Right lobe of liver (tissue), 4 donors: ENCODE measurements at regions not wholly inside any gene's neighbourhood (a gene's known extent, or its start where the extent isn't known, plus 50 kb on each side); places are given as distances from the start of the nearest gene placed in this dataset.

Source experiments
- POLR2A ChIP-seq: fragments of 450-650 bp; IDR thresholded peaks from one replicate; pipeline ENCODE4 v1.6.1; 2017; ENCODE audit warnings: antibody characterized with exemption, mild to moderate bottlenecking
- TF ChIP-seq, protein P1 (sequence below), 4 donors: fragments of 200-600 bp in 3 of 4; fragments of 450-650 bp in 1 of 4; IDR thresholded peaks; one replicate each; pipeline versions ENCODE4 v1.5.1 to v1.8.0; 2016 to 2022; ENCODE audit warnings: antibody characterized with exemption in 4 of 4, mild to moderate bottlenecking in 2 of 4
- donor health status: DM: no; HTN: no; CAD: no.
- donor health status: DM: no; HTN: no; CAD: no.
- donor health status: DM: no; HTN: yes; CAD: no.

DNA sequence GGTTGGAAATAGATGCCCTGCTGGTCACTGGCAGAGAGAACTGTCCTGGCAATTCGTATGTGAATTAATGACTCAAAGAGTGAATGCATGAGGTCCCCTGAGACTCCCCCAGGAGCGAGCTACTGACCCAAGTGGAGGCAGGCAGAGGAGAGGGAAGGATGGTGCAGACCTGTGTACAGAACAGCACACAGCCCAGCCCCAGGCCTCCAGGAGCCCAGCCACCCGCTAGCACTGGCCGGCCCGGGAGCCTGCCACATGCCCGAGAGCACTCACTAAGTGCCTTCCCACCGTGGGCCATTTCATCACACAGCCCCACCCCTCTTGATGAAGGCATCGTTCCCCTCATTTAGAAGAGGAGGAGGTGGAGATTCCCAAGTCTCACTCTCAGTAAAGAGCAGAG is 62.0 kb upstream of the IGSF21 start:
- TF ChIP-seq, protein P1, sequence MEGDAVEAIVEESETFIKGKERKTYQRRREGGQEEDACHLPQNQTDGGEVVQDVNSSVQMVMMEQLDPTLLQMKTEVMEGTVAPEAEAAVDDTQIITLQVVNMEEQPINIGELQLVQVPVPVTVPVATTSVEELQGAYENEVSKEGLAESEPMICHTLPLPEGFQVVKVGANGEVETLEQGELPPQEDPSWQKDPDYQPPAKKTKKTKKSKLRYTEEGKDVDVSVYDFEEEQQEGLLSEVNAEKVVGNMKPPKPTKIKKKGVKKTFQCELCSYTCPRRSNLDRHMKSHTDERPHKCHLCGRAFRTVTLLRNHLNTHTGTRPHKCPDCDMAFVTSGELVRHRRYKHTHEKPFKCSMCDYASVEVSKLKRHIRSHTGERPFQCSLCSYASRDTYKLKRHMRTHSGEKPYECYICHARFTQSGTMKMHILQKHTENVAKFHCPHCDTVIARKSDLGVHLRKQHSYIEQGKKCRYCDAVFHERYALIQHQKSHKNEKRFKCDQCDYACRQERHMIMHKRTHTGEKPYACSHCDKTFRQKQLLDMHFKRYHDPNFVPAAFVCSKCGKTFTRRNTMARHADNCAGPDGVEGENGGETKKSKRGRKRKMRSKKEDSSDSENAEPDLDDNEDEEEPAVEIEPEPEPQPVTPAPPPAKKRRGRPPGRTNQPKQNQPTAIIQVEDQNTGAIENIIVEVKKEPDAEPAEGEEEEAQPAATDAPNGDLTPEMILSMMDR (IDR thresholded peaks at IDR 0.05), result no peak
- no peak for TF ChIP-seq POLR2A
